Breast epithelium (tissue), 3 donors: ENCODE measurements at regions not wholly inside any gene's neighbourhood (a gene's known extent, or its start where the extent isn't known, plus 50 kb on each side); places are given as distances from the start of the nearest gene placed in this dataset.

Experiments
- CTCF ChIP-seq, 3 donors: fragments of 450-650 bp; IDR thresholded peaks; one replicate each; pipeline ENCODE4 v1.5.1; 2016 to 2017; ENCODE audit warnings: antibody characterized with exemption in 3 of 3, mild to moderate bottlenecking in 3 of 3, moderate library complexity in 3 of 3
- POLR2AphosphoS5 ChIP-seq, 3 donors: sonication (generic); formaldehyde crosslinking; IDR thresholded peaks; one replicate each; pipeline ENCODE4 v1.6.1; 2017; ENCODE audit warnings: antibody characterized with exemption in 3 of 3

GRCh38 chr18:67094123-67094522, 422.4 kb downstream of the DSEL start:
- TF ChIP-seq POLR2AphosphoS5 (IDR thresholded peaks at IDR 0.05) (no peak), CTCF (IDR thresholded peaks at IDR 0.05) (no peak)
